ENCODE measurements at regions not wholly inside any gene's neighbourhood (a gene's known extent, or its start where the extent isn't known, plus 50 kb on each side); places are given as distances from the start of the nearest gene placed in this dataset.

DNA sequence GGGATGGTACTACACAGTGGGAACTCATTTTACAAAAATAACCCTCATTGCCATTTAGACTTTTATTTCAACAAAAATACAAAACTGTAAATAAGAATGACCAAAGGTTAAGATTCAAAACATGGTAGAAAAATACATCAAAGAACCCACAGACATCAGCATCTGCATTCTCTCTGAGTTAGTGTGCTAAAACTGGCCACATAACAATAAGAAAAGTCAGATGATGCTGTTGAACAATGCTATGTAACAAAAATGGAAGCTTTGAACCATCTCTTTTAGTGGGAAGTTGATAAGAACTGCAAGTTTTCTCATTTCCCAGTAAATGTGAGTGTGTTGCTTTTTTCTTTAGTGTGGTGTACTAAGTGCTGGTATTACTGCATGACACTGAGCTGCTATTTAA lies 888.4 kb upstream of the EPHA5 start:
- TF ChIP-seq, protein P1, sequence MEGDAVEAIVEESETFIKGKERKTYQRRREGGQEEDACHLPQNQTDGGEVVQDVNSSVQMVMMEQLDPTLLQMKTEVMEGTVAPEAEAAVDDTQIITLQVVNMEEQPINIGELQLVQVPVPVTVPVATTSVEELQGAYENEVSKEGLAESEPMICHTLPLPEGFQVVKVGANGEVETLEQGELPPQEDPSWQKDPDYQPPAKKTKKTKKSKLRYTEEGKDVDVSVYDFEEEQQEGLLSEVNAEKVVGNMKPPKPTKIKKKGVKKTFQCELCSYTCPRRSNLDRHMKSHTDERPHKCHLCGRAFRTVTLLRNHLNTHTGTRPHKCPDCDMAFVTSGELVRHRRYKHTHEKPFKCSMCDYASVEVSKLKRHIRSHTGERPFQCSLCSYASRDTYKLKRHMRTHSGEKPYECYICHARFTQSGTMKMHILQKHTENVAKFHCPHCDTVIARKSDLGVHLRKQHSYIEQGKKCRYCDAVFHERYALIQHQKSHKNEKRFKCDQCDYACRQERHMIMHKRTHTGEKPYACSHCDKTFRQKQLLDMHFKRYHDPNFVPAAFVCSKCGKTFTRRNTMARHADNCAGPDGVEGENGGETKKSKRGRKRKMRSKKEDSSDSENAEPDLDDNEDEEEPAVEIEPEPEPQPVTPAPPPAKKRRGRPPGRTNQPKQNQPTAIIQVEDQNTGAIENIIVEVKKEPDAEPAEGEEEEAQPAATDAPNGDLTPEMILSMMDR (optimal IDR thresholded peaks at IDR 0.05 in 1 of 3, IDR thresholded peaks at IDR 0.05 in 1 of 3, conservative IDR thresholded peaks at IDR 0.05 in 1 of 3; ENCODE audit: extremely low read depth in 1 of 3, insufficient read depth in 2 of 3, low read length in 3 of 3): no peak
- TF ChIP-seq EZH2 (IDR thresholded peaks at IDR 0.05; ENCODE audit: low read length): no peak

Measured in keratinocyte (primary cell).